ENCODE measurements at regions not wholly inside any gene's neighbourhood (a gene's known extent, or its start where the extent isn't known, plus 50 kb on each side); places are given as distances from the start of the nearest gene placed in this dataset.

DNA sequence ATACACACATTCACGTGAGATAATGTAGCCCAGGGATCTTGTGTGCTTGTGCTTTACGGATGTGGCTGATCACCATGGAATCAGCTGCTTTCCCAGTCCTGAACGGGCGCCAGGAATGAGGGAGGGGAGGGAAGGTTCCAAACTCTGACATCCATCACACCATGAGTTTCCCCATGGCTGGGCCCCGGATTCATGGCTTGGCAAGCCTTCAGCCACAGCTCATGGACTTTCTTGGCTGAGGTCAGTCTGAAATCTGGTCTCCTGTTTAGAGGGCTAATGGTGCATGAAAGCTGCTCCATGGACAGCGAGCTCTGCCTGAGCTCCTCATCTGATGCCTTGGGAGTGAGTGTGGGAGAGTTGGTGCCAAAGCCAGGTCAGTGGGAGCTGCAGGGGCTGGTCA lies 767.6 kb upstream of the EEF2KMT start:
- no peak overlapping the region for H3K4me3 ChIP-seq (ENCODE audit: low read length)
- DNase-seq (ENCODE audit: low read depth, low spot score), result no peak

DNA sequence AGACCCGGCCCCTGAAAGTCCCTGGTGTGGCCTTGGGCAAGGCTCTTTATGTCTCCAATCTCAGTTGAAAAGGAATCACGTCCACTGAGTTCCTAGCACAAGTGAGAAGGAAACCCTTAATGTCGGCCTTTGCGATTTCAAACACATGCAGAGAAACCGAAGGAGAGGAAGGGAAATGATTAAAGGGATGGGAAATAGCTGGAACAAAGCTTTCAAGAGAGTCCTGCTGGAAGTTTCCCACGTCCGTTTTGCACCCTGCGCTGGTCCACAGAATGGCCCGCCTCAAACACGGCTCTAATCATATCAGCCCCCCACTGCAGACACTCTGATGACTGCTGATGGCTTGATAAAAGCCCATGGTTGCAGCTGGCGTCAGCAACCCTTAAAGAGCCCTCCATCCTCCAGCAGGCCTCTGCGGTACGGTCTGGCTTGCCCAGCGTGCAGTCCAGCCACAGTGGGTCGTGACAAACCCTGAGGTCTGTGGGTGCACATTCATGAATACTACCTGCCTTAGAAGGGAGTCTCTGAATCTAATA lies 765.5 kb upstream of the EEF2KMT start:
- no peak overlapping the region for H3K4me3 ChIP-seq (ENCODE audit: low read length)
- no peak for DNase-seq (ENCODE audit: low read depth, low spot score)

DNA sequence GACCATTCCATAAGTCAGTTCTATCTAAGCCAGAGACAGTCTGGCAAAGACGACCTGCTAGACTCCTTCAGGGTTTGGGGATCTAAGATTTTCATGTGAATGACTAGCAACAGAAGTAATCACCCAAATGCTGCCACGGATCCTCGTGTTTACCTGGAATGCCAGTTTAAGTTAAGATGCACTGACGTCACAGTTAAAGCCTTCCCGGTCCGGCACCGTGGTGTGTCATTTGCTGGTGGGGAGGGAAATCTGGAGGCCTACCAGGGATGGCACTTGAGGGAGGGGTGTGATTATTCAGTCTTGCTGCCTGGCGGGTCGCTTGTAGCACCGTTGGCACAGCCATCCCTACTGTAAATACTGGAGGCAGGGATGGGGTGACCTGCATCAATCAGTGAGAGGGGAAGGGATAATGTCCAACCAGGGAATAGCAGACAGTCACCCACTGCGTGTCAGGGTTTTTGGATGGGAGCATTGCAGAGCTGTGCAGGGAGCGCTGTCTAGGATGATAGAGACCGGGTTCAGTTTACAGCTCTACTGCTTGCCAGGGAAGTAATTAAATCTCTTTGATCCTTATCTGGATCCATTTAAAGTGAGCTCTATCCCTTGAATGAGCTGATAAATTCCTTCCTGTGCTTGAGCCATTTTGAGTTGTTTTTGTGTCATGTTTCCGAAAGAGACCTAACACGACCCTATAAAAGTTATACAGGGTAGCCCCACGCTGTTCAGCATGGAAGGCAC lies 764.7 kb upstream of the EEF2KMT start:
- no peak overlapping the region for H3K4me3 ChIP-seq (ENCODE audit: low read length)
- no peak for DNase-seq (ENCODE audit: low read depth, low spot score)

DNA sequence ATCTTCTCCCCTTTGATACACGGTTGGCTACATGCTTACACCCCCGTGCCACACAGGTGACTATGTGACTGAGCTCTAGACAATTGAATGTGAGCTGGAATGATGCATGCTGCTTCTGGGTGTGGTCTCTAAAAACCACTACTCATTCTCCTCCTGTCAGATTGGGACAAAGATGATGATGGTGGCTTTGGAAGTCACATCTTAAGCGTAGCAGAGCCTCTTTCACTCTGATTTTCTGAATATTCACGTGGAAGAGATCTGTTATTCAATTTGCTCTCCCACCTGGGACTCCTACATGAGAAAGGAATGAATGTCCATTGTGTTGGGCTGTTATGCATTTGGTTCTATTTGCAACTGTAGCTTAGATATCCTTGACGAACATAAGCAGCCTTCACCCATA lies 763.6 kb upstream of the EEF2KMT start:
- no peak overlapping the region for H3K4me3 ChIP-seq (ENCODE audit: low read length)
- DNase-seq (ENCODE audit: low read depth, low spot score), result no peak

GRCh38 chr16:5858180-5858579 lies 760.6 kb upstream of the EEF2KMT start:
- no peak for DNase-seq (ENCODE audit: low read depth, low spot score)
- no peak overlapping the region for H3K4me3 ChIP-seq (ENCODE audit: low read length)

GRCh38 chr16:5854027-5854426 lies 756.4 kb upstream of the EEF2KMT start:
- DNase-seq (ENCODE audit: low read depth, low spot score), result no peak
- H3K4me3 ChIP-seq (ENCODE audit: low read length), result no peak overlapping the region

- DNase-seq (ENCODE audit: low read depth, low spot score), result no peak
- H3K4me3 ChIP-seq (ENCODE audit: low read length), result no peak overlapping the region
Measured at GRCh38 chr16:5852151-5852550, 754.6 kb upstream of the EEF2KMT start.

DNA sequence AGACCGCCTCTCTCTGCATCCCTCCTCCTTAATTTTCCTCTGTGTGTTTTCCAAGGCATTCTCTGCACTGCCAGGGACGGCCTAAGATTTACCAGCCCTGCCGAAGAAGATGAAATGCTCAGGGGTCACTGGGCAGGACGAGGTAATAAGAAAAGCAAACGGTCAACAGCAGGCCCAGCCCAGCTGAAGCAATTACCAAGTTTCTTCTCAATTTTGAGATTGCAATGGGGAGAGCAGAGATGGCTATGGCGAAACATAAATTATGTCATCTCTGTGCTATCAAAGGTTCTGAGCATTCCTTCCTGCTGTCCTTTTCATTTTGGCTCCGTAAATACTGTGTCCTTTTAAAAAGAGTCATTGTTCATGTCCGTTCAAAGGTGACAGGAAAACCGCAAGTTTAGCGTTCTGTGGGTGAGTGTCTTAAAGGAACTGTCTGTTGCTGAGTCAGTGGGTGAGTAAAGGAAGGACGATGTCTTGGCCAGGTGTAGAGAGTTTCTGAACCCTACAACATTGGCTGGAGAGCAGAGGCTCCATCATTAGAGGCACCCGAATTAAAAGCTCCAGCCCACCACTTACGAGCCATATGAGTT lies 753.9 kb upstream of the EEF2KMT start:
- DNase-seq (ENCODE audit: low read depth, low spot score), result no peak

GRCh38 chr16:5850632-5851392 lies 753.2 kb upstream of the EEF2KMT start:
- H3K4me3 ChIP-seq (ENCODE audit: low read length), result no peak overlapping the region
- no peak for DNase-seq (ENCODE audit: low read depth, low spot score)

More for the DNA sequence above, 753.9 kb upstream of the EEF2KMT start:
- no peak overlapping the region for H3K4me3 ChIP-seq (ENCODE audit: low read length)

- no peak overlapping the region for H3K4me3 ChIP-seq (ENCODE audit: low read length)
- DNase-seq (ENCODE audit: low read depth, low spot score), result no peak
Measured at GRCh38 chr16:5845046-5845445, 747.5 kb upstream of the EEF2KMT start.

GRCh38 chr16:5841974-5842373 lies 744.4 kb upstream of the EEF2KMT start:
- H3K4me3 ChIP-seq (ENCODE audit: low read length), result no peak overlapping the region
- no peak for DNase-seq (ENCODE audit: low read depth, low spot score)

DNA sequence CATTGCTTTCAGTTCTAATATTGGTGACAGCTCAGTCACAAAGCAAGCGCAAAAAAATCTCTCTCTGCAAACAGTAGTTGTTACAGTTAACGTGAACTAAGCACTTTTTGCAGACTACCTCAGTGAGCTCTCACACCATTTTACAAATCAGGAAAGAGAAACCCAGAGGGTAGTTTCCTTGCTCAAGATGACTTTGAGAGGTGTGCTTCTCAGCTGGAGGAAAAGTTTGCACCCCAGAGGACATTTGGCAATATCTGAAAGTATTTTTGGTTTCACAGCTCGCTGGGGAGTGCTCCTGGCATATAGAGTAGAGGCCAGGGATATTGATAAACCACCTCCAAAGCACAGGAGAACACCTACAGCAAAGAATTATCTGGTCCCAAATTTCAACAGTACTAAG lies 741.1 kb upstream of the EEF2KMT start:
- no peak overlapping the region for H3K4me3 ChIP-seq (ENCODE audit: low read length)
- no peak for DNase-seq (ENCODE audit: low read depth, low spot score)

DNA sequence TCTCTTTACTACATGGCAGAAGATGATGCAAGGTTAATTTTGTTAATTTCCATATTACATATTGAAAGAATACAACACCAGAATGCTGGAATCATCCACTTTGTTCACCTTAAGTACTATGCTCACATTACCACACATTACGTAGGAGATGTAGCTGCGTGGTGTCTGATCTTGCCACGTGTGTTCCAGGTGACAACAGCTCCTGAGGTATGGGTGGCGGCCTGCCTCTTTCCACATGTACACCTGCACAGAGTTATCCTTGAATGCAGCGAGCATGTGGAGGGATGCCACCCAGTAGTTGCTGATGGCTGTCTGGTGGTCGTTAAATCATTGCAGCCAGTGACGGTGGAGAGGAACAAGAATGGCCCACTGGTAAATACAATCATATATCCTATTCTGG lies 740.5 kb upstream of the EEF2KMT start:
- no peak for DNase-seq (ENCODE audit: low read depth, low spot score)
- H3K4me3 ChIP-seq (ENCODE audit: low read length), result no peak overlapping the region

DNA sequence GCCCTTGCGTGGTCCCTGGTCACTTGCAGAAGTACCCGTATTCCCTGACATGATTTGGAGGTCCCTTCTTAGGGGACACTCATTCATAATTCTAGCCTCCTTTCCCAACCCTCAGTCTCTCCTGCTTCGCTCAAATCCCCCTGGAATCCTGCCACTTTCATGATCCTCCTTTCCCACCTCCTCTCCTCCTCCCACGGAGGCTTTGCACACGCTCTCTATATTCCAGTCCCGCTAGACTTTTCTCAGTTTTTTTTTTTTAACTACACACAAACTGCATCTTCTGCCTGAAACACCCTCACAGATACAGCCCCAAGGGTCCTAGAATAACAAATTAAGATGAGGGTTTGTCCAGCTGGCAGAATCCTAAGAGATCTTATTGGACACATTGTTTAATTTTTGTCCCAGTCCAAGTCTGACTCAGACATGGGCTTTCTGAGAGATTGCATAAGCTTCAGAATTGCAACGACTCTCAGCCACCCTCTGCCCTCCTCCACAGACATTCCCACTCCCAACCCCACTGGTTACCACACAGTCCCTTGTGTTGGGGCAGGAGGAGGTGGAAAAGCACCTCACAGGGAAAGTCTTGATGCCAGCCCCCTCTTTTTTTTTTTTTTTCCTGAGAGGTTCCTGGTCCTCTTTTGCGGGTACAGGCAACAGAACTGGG lies 739.5 kb upstream of the EEF2KMT start:
- no peak for DNase-seq (ENCODE audit: low read depth, low spot score)
- H3K4me3 ChIP-seq (ENCODE audit: low read length), result no peak overlapping the region

GRCh38 chr16:5835876-5836275 lies 738.3 kb upstream of the EEF2KMT start:
- no peak for DNase-seq (ENCODE audit: low read depth, low spot score)
- H3K4me3 ChIP-seq (ENCODE audit: low read length), result no peak overlapping the region

DNA sequence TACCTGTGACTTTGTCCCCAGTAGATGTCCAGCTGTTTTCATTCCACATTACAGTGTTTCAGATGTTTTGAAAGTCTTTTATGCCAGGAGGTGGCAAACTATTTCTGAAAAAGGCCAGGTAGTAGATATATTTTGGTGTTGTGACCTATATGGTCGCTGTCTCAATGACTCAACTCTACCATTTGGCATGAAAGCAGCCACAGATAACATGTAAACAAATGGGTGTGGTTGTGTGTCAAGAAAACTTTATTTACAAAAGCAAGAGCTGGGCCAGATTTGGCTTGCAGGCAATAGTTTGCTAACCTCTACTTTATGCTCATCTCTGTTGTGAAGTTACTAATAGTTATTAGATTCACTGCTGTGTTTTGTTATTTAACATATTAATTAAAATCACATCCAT lies 728.7 kb upstream of the EEF2KMT start:
- DNase-seq (ENCODE audit: low read depth, low spot score), result no peak
- H3K4me3 ChIP-seq (ENCODE audit: low read length), result no peak overlapping the region

- no peak overlapping the region for H3K4me3 ChIP-seq (ENCODE audit: low read length)
- DNase-seq (ENCODE audit: low read depth, low spot score), result no peak
Measured at GRCh38 chr16:5820472-5820871, 722.9 kb upstream of the EEF2KMT start.

GRCh38 chr16:5815570-5816237 lies 718.1 kb upstream of the EEF2KMT start:
- H3K4me3 ChIP-seq (ENCODE audit: low read length), result no peak overlapping the region

GRCh38 chr16:5801396-5801795 lies 703.8 kb upstream of the EEF2KMT start:
- DNase-seq (ENCODE audit: low read depth, low spot score), result no peak

More at GRCh38 chr16:5815570-5816237, 718.1 kb upstream of the EEF2KMT start:
- no peak for DNase-seq (ENCODE audit: low read depth, low spot score)

More at GRCh38 chr16:5801396-5801795, 703.8 kb upstream of the EEF2KMT start:
- H3K4me3 ChIP-seq (ENCODE audit: low read length), result no peak overlapping the region

All from Jurkat, Clone E6-1 (cell line).